HUES48 (cell line): ENCODE measurements at regions not wholly inside any gene's neighbourhood (a gene's known extent, or its start where the extent isn't known, plus 50 kb on each side); places are given as distances from the start of the nearest gene placed in this dataset.
"Not testable (repeated sequence)": the region's sequence is repeated elsewhere in the genome, so short reads cannot be mapped to it uniquely, and the experiment has no call there.

Source experiments
- H3K27ac ChIP-seq: one replicate; pipeline ENCODE4 v1.7.0; 2013; ENCODE audit warnings: low read depth, low read length, inconsistent platforms
- H3K27me3 ChIP-seq: 2 replicates; pipeline ENCODE4 v1.6.1; 2013; ENCODE audit warnings: mild to moderate bottlenecking, low read length; ENCODE audit not compliant: control insufficient read depth, insufficient read depth
- H3K36me3 ChIP-seq: 2 replicates; pipeline ENCODE4 v1.6.1; 2013; ENCODE audit warnings: low read length; ENCODE audit not compliant: control insufficient read depth, insufficient read depth
- H3K4me1 ChIP-seq: 2 replicates; pipeline ENCODE4 v1.6.1; 2013; ENCODE audit warnings: mild to moderate bottlenecking, low read length; ENCODE audit not compliant: control insufficient read depth, insufficient read depth
- H3K4me3 ChIP-seq: 2 replicates; pipeline ENCODE4 v1.5.1; 2013; ENCODE audit warnings: mild to moderate bottlenecking, low read depth, low read length
- H3K9ac ChIP-seq: 2 replicates; pipeline ENCODE4 v1.6.1; 2013; ENCODE audit warnings: mild to moderate bottlenecking, low read depth, low read length, moderate library complexity
- H3K9me3 ChIP-seq: 2 replicates; pipeline ENCODE4 v1.6.1; 2013; ENCODE audit warnings: low read length; ENCODE audit not compliant: control insufficient read depth, insufficient read depth

GRCh38 chr7:6991169-6991611 is 165.1 kb upstream of the CCZ1B start:
- H3K4me1 ChIP-seq, H3K27ac ChIP-seq, H3K36me3 ChIP-seq, H3K9me3 ChIP-seq, H3K9ac ChIP-seq, H3K27me3 ChIP-seq, H3K4me3 ChIP-seq: not testable (repeated sequence)

GRCh38 chr7:6991686-6992085 is 165.6 kb upstream of the CCZ1B start:
- not testable (repeated sequence) for H3K27ac ChIP-seq, H3K4me3 ChIP-seq, H3K36me3 ChIP-seq, H3K9me3 ChIP-seq, H3K9ac ChIP-seq, H3K27me3 ChIP-seq, H3K4me1 ChIP-seq

GRCh38 chr7:6992133-6992532 is 166.1 kb upstream of the CCZ1B start:
- not testable (repeated sequence) for H3K9ac ChIP-seq, H3K36me3 ChIP-seq, H3K4me1 ChIP-seq, H3K27me3 ChIP-seq, H3K9me3 ChIP-seq, H3K27ac ChIP-seq, H3K4me3 ChIP-seq

GRCh38 chr7:6995026-6995425 is 169.0 kb upstream of the CCZ1B start:
- not testable (repeated sequence) for H3K4me3 ChIP-seq, H3K27me3 ChIP-seq, H3K27ac ChIP-seq, H3K4me1 ChIP-seq, H3K9me3 ChIP-seq, H3K9ac ChIP-seq, H3K36me3 ChIP-seq

GRCh38 chr7:6995493-6996289 is 169.6 kb upstream of the CCZ1B start:
- not testable (repeated sequence) for H3K9ac ChIP-seq, H3K4me3 ChIP-seq, H3K27ac ChIP-seq, H3K27me3 ChIP-seq, H3K9me3 ChIP-seq, H3K36me3 ChIP-seq, H3K4me1 ChIP-seq

- H3K27ac ChIP-seq, H3K27me3 ChIP-seq, H3K9ac ChIP-seq, H3K4me3 ChIP-seq, H3K36me3 ChIP-seq, H3K9me3 ChIP-seq: not testable (repeated sequence)
- peaks cover 15% of the 10 kb centered on the region for H3K4me1 ChIP-seq
These were observed 173.1 kb upstream of the CCZ1B start for GRCh38 chr7:6999067-6999666.

- Histone ChIP-seq H3K9ac (no peak overlapping the region; the same call in 1 of the 2 replicates), H3K9me3 (peaks cover 8% of the 10 kb centered on the region), H3K27me3 (no peaks in the 10 kb centered on the region), H3K4me3 (no peak overlapping the region), H3K4me1 (peaks cover 15% of the 10 kb centered on the region), H3K27ac (peak overlapping the region; percentile 74), H3K36me3 (no peaks in the 10 kb centered on the region)
These were observed 176.5 kb upstream of the CCZ1B start for GRCh38 chr7:7002418-7003062.

GRCh38 chr7:7005303-7005702 is 177.0 kb upstream of the C1GALT1 start:
- H3K4me3 ChIP-seq: no peak overlapping the region
- no peak overlapping the region for H3K9ac ChIP-seq
- H3K4me1 ChIP-seq: peaks cover 15% of the 10 kb centered on the region
- no peaks in the 10 kb centered on the region for H3K36me3 ChIP-seq
- no peaks in the 10 kb centered on the region for H3K27me3 ChIP-seq
- H3K27ac ChIP-seq: no peak overlapping the region
- peaks cover under 1% of the 10 kb centered on the region; the same call in 1 of the 2 replicates for H3K9me3 ChIP-seq

GRCh38 chr7:7005949-7006348 is 176.4 kb upstream of the C1GALT1 start:
- H3K27ac ChIP-seq, H3K27me3 ChIP-seq, H3K9me3 ChIP-seq, H3K9ac ChIP-seq, H3K36me3 ChIP-seq, H3K4me3 ChIP-seq: not testable (repeated sequence)
- peaks cover 15% of the 10 kb centered on the region for H3K4me1 ChIP-seq

- H3K36me3 ChIP-seq, H3K4me3 ChIP-seq, H3K27me3 ChIP-seq, H3K4me1 ChIP-seq, H3K27ac ChIP-seq, H3K9ac ChIP-seq: not testable (repeated sequence)
- H3K9me3 ChIP-seq: peaks cover 11% of the 10 kb centered on the region
These were observed 171.1 kb upstream of the C1GALT1 start for GRCh38 chr7:7011241-7011640.

GRCh38 chr7:7011751-7012150 is 170.6 kb upstream of the C1GALT1 start:
- not testable (repeated sequence) for H3K27me3 ChIP-seq, H3K4me1 ChIP-seq, H3K36me3 ChIP-seq, H3K27ac ChIP-seq, H3K4me3 ChIP-seq, H3K9ac ChIP-seq
- peaks cover 11% of the 10 kb centered on the region for H3K9me3 ChIP-seq
